ENCODE measurements at regions not wholly inside any gene's neighbourhood (a gene's known extent, or its start where the extent isn't known, plus 50 kb on each side); places are given as distances from the start of the nearest gene placed in this dataset.

- TF ChIP-seq CSRNP1 (CRISPR knock-in tag; IDR thresholded peaks at IDR 0.05) (no peak), TP53 (CRISPR knock-in tag; conservative IDR thresholded peaks at IDR 0.05) (no peak), HMGA1 (CRISPR knock-in tag; conservative IDR thresholded peaks at IDR 0.05) (no peak), TOE1 (CRISPR knock-in tag; IDR thresholded peaks at IDR 0.05) (no peak), STAG1 (CRISPR knock-in tag; IDR thresholded peaks at IDR 0.05) (no peak), FOXJ3 (CRISPR knock-in tag; IDR thresholded peaks at IDR 0.05; ENCODE audit: borderline replicate concordance) (no peak), ZNF572 (CRISPR knock-in tag; IDR thresholded peaks at IDR 0.05) (no peak)
Measured at GRCh38 chr9:2417730-2418129, 203.9 kb upstream of the VLDLR start (continued).

GRCh38 chr9:2418619-2419018 lies 203.0 kb upstream of the VLDLR start:
- no peaks in the 10 kb centered on the region for H3K27me3 ChIP-seq (ENCODE audit: control insufficient read depth in 1 of 2, insufficient read depth in 2 of 2, low read length in 2 of 2)
- no peaks in the 10 kb centered on the region for H3K79me2 ChIP-seq (ENCODE audit: insufficient read depth, low read length)
- no peak overlapping the region for H3K9ac ChIP-seq (ENCODE audit: insufficient read depth, low read depth, low read length)
- BruUV-seq (replicated peaks) = no TSS peak
- H3K4me2 ChIP-seq (ENCODE audit: low read depth, low read length) = no peak overlapping the region
- peaks cover 7% of the 10 kb centered on the region; the same call in 1 of the 2 replicates for H3K4me1 ChIP-seq (ENCODE audit: insufficient read depth, low read length)
- POLR2A ChIA-PET = no interaction called here
- WGBS (ENCODE audit: low lambda C conversion rate) = 0% methylated on average over 2 of the region's 2 CpGs
- H2AFZ ChIP-seq (ENCODE audit: low read length) = no peak overlapping the region
- no peaks in the 10 kb centered on the region for H3K9me3 ChIP-seq (ENCODE audit: low read length)
- DNase-seq (ENCODE audit: low spot score) (no peak), FAIRE-seq (no peak), ATAC-seq (no peak)
- in situ Hi-C loops (cut with HindIII; ENCODE audit: extremely low pct_ligation_motif_present, low pct_unique_long_range_greater_than_20kb) (no loop called here), intact Hi-C loops (cut with micrococcal nuclease; ENCODE audit: unreplicated experiment) (no loop called here)
- H4K20me1 ChIP-seq (ENCODE audit: insufficient read depth, low read length) = no peaks in the 10 kb centered on the region
- TF ChIP-seq ZNF296 (CRISPR knock-in tag; conservative IDR thresholded peaks at IDR 0.05) (no peak), ATRX (CRISPR knock-in tag; IDR thresholded peaks at IDR 0.05; ENCODE audit: borderline replicate concordance) (no peak), ZNF276 (CRISPR knock-in tag; IDR thresholded peaks at IDR 0.05; ENCODE audit: low read depth) (no peak), ZNF143 (CRISPR knock-in tag; IDR thresholded peaks at IDR 0.05) (no peak), DDIT3 (CRISPR knock-in tag; IDR thresholded peaks at IDR 0.05) (no peak), NR0B2 (CRISPR knock-in tag; IDR thresholded peaks at IDR 0.05) (no peak), ZNF530 (CRISPR knock-in tag; IDR thresholded peaks at IDR 0.05; ENCODE audit: low read depth) (no peak)
- CTCF ChIA-PET (ENCODE audit: low intra/inter-chr PET ratio, low total read pairs) = no interaction called here
- no peak overlapping the region for H3K27ac ChIP-seq (ENCODE audit: extremely low read length, insufficient read depth, low read length)
- H3K36me3 ChIP-seq (replicated peaks in 1 of 2; ENCODE audit: control insufficient read depth in 1 of 2, insufficient read depth in 2 of 2, low read length in 2 of 2) = no peaks in the 10 kb centered on the region
- H3K4me3 ChIP-seq (replicated peaks in 1 of 3; ENCODE audit: insufficient read depth in 1 of 3, low read depth in 2 of 3, low read length in 3 of 3) = no peak overlapping the region

Measured in HepG2 (cell line).